ENCODE measurements at regions not wholly inside any gene's neighbourhood (a gene's known extent, or its start where the extent isn't known, plus 50 kb on each side); places are given as distances from the start of the nearest gene placed in this dataset.

GRCh38 chr12:128043317-128043716 lies 223.7 kb upstream of the TMEM132C start:
- TF ChIP-seq TP53 (CRISPR knock-in tag; IDR thresholded peaks at IDR 0.05), result no peak
- no peak for TF ChIP-seq AFF4 (CRISPR knock-in tag; IDR thresholded peaks at IDR 0.05; ENCODE audit: borderline replicate concordance)
- no peak for TF ChIP-seq CTCF (IDR thresholded peaks at IDR 0.05)
- TF ChIP-seq SMAD3 (CRISPR knock-in tag; IDR thresholded peaks at IDR 0.05; ENCODE audit: borderline replicate concordance), result no peak
- TF ChIP-seq E2F4 (CRISPR knock-in tag; IDR thresholded peaks at IDR 0.05; ENCODE audit: borderline replicate concordance, low read depth), result no peak
- no peak for TF ChIP-seq MAX (CRISPR knock-in tag; IDR thresholded peaks at IDR 0.05)
- no peak for TF ChIP-seq ZNF671 (CRISPR knock-in tag; IDR thresholded peaks at IDR 0.05)
- TF ChIP-seq USF2 (CRISPR knock-in tag; IDR thresholded peaks at IDR 0.05), result no peak
- no peak for TF ChIP-seq JUN (CRISPR knock-in tag; IDR thresholded peaks at IDR 0.05)
- no peak for TF ChIP-seq ZNF138 (CRISPR knock-in tag; conservative IDR thresholded peaks at IDR 0.05)
